Vagina (tissue), 2 donors: ENCODE measurements at regions not wholly inside any gene's neighbourhood (a gene's known extent, or its start where the extent isn't known, plus 50 kb on each side); places are given as distances from the start of the nearest gene placed in this dataset.

ENCODE experiments used
- DNase-seq, 2 donors: peaks; one replicate each; pipeline ENCODE4 v3.0.0-alpha.2; 2017; ENCODE audit errors: extremely low spot score in 2 of 2
- H3K27ac ChIP-seq: fragments of 200-600 bp; sonication (generic); one replicate; pipeline ENCODE4 v1.5.1; 2019
- H3K27me3 ChIP-seq: fragments of 200-600 bp; sonication (generic); one replicate; pipeline ENCODE4 v1.5.1; 2019
- H3K36me3 ChIP-seq, 2 donors: fragments of 200-600 bp; sonication (generic); one replicate each; pipeline ENCODE4 v1.5.1; 2017 to 2019
- H3K4me1 ChIP-seq: fragments of 200-600 bp; sonication (generic); one replicate; pipeline ENCODE4 v1.5.1; 2019
- H3K4me3 ChIP-seq, 2 donors: fragments of 200-600 bp; sonication (generic); 1 replicate in 1 of 2; 2 replicates in 1 of 2; pipeline ENCODE4 v1.5.1; 2016 to 2019
- H3K9me3 ChIP-seq: fragments of 200-600 bp; sonication (generic); one replicate; pipeline ENCODE4 v1.5.1; 2019
- CTCF ChIP-seq, 3 experiments: fragments of 450-650 bp in 2 of 3; fragments of 200-600 bp in 1 of 3; sonication (generic) in 1 of 3; IDR thresholded peaks; one replicate each; pipeline ENCODE4 v1.5.1; 2017 to 2019; ENCODE audit warnings: antibody characterized with exemption in 3 of 3, mild to moderate bottlenecking in 2 of 3, moderate library complexity in 2 of 3
- POLR2A ChIP-seq, 2 donors: fragments of 450-650 bp; IDR thresholded peaks; one replicate each; pipeline ENCODE4 v1.6.1; 2017; ENCODE audit warnings: antibody characterized with exemption in 2 of 2, mild to moderate bottlenecking in 2 of 2, moderate library complexity in 2 of 2
- POLR2AphosphoS5 ChIP-seq, 2 donors: sonication (generic); formaldehyde crosslinking; IDR thresholded peaks; one replicate each; pipeline ENCODE4 v1.9.0; 2017; ENCODE audit warnings: antibody characterized with exemption in 2 of 2, mild to moderate bottlenecking in 2 of 2, low read depth in 1 of 2; ENCODE audit not compliant: insufficient read depth in 1 of 2
- intact Hi-C: fragments of 100-400 bp; cut with DNase I; formaldehyde crosslinking; loops from one replicate; pipeline ENCODE4 v1.15.1; 2023

DNA sequence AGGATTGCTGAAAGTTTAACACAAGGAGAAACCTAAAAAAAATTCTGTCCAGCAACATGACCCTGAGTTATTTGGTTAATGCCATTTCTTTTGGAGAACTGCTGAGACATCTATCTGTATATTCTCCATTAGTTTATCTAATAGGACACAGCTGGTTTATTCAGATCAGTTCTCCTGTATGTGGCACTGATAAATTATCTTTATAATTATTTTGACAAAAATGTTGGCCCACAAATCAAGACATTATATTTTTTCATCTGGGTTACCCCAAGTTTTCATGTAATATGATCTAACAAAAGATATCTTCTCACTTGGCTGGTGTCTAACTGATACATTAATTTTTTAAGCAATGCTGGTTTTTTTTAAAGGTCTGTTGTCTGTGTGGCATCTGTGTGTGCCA is 231.4 kb downstream of the KLF12 start:
- TF ChIP-seq CTCF (IDR thresholded peaks at IDR 0.05) (no peak), POLR2A (IDR thresholded peaks at IDR 0.05) (no peak), POLR2AphosphoS5 (IDR thresholded peaks at IDR 0.05; ENCODE audit: insufficient read depth in 1 of 2, low read depth in 1 of 2) (no peak)
- Histone ChIP-seq H3K9me3 (no peaks in the 10 kb centered on the region), H3K4me3 (no peak overlapping the region), H3K4me1 (peaks cover 9% of the 10 kb centered on the region), H3K27me3 (no peaks in the 10 kb centered on the region), H3K27ac (no peak overlapping the region), H3K36me3 (no peaks in the 10 kb centered on the region)
- intact Hi-C loops: no loop called here
- DNase-seq: no peak

- Histone ChIP-seq H3K4me3 (no peak overlapping the region), H3K9me3 (no peaks in the 10 kb centered on the region), H3K27ac (no peak overlapping the region), H3K27me3 (no peaks in the 10 kb centered on the region), H3K4me1 (peaks cover 9% of the 10 kb centered on the region), H3K36me3 (no peaks in the 10 kb centered on the region)
- TF ChIP-seq POLR2AphosphoS5 (IDR thresholded peaks at IDR 0.05; ENCODE audit: insufficient read depth in 1 of 2, low read depth in 1 of 2) (no peak), POLR2A (IDR thresholded peaks at IDR 0.05) (no peak), CTCF (IDR thresholded peaks at IDR 0.05) (no peak)
- no peak for DNase-seq
- intact Hi-C loops: no loop called here
Measured at GRCh38 chr13:73902296-73902695, 231.9 kb downstream of the KLF12 start.

GRCh38 chr13:73901324-73902068 is 232.7 kb downstream of the KLF12 start:
- TF ChIP-seq POLR2A (IDR thresholded peaks at IDR 0.05) (no peak), POLR2AphosphoS5 (IDR thresholded peaks at IDR 0.05; ENCODE audit: insufficient read depth in 1 of 2, low read depth in 1 of 2) (no peak), CTCF (IDR thresholded peaks at IDR 0.05) (no peak)
- intact Hi-C loops: no loop called here
- H3K27me3 ChIP-seq: no peaks in the 10 kb centered on the region
- H3K4me1 ChIP-seq: peaks cover 9% of the 10 kb centered on the region
- no peak overlapping the region for H3K4me3 ChIP-seq
- H3K36me3 ChIP-seq: no peaks in the 10 kb centered on the region
- no peak for DNase-seq
- H3K9me3 ChIP-seq: no peaks in the 10 kb centered on the region
- H3K27ac ChIP-seq: no peak overlapping the region

DNA sequence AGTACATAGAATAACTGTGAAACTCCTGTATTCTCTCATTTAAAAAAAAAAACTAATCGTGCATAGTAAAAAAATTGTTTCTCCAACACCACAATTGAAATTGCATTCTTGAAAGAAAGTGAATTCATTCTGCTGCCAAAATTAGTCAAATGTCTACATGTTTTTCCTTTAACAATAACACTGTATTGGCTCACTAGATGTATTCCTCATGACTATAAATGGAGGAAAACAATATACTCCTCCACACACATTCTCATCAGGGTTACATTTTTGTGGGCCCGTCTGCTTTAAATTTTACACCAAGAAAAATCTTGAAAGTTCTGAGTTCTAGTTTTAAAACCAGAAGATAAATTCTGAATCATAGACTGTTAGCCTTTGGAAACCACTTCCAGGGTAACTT is 233.6 kb downstream of the KLF12 start:
- Histone ChIP-seq H3K36me3 (no peaks in the 10 kb centered on the region), H3K27me3 (no peaks in the 10 kb centered on the region), H3K4me1 (peaks cover 9% of the 10 kb centered on the region), H3K9me3 (no peaks in the 10 kb centered on the region), H3K27ac (no peak overlapping the region), H3K4me3 (no peak overlapping the region)
- no peak for TF ChIP-seq POLR2A (IDR thresholded peaks at IDR 0.05)
- no peak for TF ChIP-seq POLR2AphosphoS5 (IDR thresholded peaks at IDR 0.05; ENCODE audit: insufficient read depth in 1 of 2, low read depth in 1 of 2)
- no peak for TF ChIP-seq CTCF (IDR thresholded peaks at IDR 0.05)
- intact Hi-C loops: no loop called here
- DNase-seq: no peak

- no peaks in the 10 kb centered on the region for H3K9me3 ChIP-seq
- intact Hi-C loops: no loop called here
- no peak for DNase-seq
- no peaks in the 10 kb centered on the region for H3K27me3 ChIP-seq
- no peak overlapping the region for H3K27ac ChIP-seq
- no peak overlapping the region for H3K4me3 ChIP-seq
- H3K36me3 ChIP-seq: no peaks in the 10 kb centered on the region
- H3K4me1 ChIP-seq: peaks cover 9% of the 10 kb centered on the region
- TF ChIP-seq POLR2A (IDR thresholded peaks at IDR 0.05) (no peak), POLR2AphosphoS5 (IDR thresholded peaks at IDR 0.05; ENCODE audit: insufficient read depth in 1 of 2, low read depth in 1 of 2) (no peak), CTCF (IDR thresholded peaks at IDR 0.05) (no peak)
Measured at GRCh38 chr13:73898899-73899298, 235.3 kb downstream of the KLF12 start.
